ENCODE measurements at regions not wholly inside any gene's neighbourhood (a gene's known extent, or its start where the extent isn't known, plus 50 kb on each side); places are given as distances from the start of the nearest gene placed in this dataset.

DNA sequence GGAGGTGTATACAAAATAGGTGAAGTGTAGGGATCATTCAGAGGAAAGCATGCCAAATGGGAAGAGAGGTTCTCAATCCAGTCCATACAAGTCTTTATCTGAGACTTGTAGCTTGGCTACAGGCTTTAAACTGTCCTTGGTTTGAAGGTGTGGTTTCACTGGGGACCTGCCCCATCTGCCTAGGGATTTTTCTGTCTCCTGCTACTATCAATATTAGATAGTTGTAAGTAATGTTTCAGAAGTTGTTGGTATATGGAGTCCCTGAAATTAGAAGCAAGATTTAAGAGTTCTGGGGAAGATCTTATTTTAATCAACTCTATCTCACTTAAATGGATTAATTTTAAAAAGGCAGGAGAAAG lies 100.9 kb downstream of the ANKRD7 start:
- TF ChIP-seq POLR2AphosphoS5 (IDR thresholded peaks at IDR 0.05; ENCODE audit: insufficient read depth in 1 of 2, low read depth in 1 of 2): no peak
- TF ChIP-seq, protein P1, sequence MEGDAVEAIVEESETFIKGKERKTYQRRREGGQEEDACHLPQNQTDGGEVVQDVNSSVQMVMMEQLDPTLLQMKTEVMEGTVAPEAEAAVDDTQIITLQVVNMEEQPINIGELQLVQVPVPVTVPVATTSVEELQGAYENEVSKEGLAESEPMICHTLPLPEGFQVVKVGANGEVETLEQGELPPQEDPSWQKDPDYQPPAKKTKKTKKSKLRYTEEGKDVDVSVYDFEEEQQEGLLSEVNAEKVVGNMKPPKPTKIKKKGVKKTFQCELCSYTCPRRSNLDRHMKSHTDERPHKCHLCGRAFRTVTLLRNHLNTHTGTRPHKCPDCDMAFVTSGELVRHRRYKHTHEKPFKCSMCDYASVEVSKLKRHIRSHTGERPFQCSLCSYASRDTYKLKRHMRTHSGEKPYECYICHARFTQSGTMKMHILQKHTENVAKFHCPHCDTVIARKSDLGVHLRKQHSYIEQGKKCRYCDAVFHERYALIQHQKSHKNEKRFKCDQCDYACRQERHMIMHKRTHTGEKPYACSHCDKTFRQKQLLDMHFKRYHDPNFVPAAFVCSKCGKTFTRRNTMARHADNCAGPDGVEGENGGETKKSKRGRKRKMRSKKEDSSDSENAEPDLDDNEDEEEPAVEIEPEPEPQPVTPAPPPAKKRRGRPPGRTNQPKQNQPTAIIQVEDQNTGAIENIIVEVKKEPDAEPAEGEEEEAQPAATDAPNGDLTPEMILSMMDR (IDR thresholded peaks at IDR 0.05): no peak

Data from vagina (tissue), 2 donors.